GM19240 (cell line): ENCODE measurements at regions not wholly inside any gene's neighbourhood (a gene's known extent, or its start where the extent isn't known, plus 50 kb on each side); places are given as distances from the start of the nearest gene placed in this dataset.
"Not testable (repeated sequence)": the region's sequence is repeated elsewhere in the genome, so short reads cannot be mapped to it uniquely, and the experiment has no call there.

Experiments
- DNase-seq: peaks from one replicate; pipeline ENCODE4 v3.0.0; 2011; ENCODE audit warnings: low spot score; ENCODE audit not compliant: insufficient read length

- DNase-seq: no peak
Observed at GRCh38 chr4:177938226-177938625, 496.0 kb upstream of the AGA start.

- no peak for DNase-seq
Observed at GRCh38 chr4:177945268-177945667, 503.0 kb upstream of the AGA start.

GRCh38 chr4:177947607-177948006 is 505.4 kb upstream of the AGA start:
- DNase-seq: no peak

GRCh38 chr4:177948853-177949252 is 506.6 kb upstream of the AGA start:
- DNase-seq: no peak

- DNase-seq: no peak
Observed at GRCh38 chr4:177951026-177951425, 508.8 kb upstream of the AGA start.

- no peak for DNase-seq
Observed at GRCh38 chr4:177952723-177953122, 510.5 kb upstream of the AGA start.

GRCh38 chr4:177957596-177958360 is 515.5 kb upstream of the AGA start:
- DNase-seq: no peak

- DNase-seq: no peak
Observed at GRCh38 chr4:177960566-177960965, 518.3 kb upstream of the AGA start.

GRCh38 chr4:177961761-177962380 is 519.6 kb upstream of the AGA start:
- no peak for DNase-seq

- DNase-seq: no peak
Observed at GRCh38 chr4:177964061-177964460, 521.8 kb upstream of the AGA start.

GRCh38 chr4:177964693-177965168 is 522.5 kb upstream of the AGA start:
- DNase-seq: no peak

GRCh38 chr4:177967328-177967727 is 525.1 kb upstream of the AGA start:
- no peak for DNase-seq

- DNase-seq: no peak
Observed at GRCh38 chr4:177968817-177969442, 526.7 kb upstream of the AGA start.

GRCh38 chr4:177974461-177974860 is 532.2 kb upstream of the AGA start:
- DNase-seq: no peak

GRCh38 chr4:177975315-177975987 is 533.2 kb upstream of the AGA start:
- no peak for DNase-seq

- DNase-seq: no peak
Observed at GRCh38 chr4:177986236-177986635, 544.0 kb upstream of the AGA start.

GRCh38 chr4:177987896-177988295 is 545.7 kb upstream of the AGA start:
- no peak for DNase-seq

- DNase-seq: no peak
Observed at GRCh38 chr4:177989503-177990201, 547.4 kb upstream of the AGA start.

- no peak for DNase-seq
Observed at GRCh38 chr4:178003098-178003657, 560.9 kb upstream of the AGA start.

GRCh38 chr4:178010596-178010995 is 568.4 kb upstream of the AGA start:
- no peak for DNase-seq

- not testable (repeated sequence) for DNase-seq
Observed at GRCh38 chr4:178015046-178015445, 572.8 kb upstream of the AGA start.
